Upper lobe of left lung (tissue), 6 donors: ENCODE measurements at regions not wholly inside any gene's neighbourhood (a gene's known extent, or its start where the extent isn't known, plus 50 kb on each side); places are given as distances from the start of the nearest gene placed in this dataset.

Source experiments
- ATAC-seq, 2 donors: fragments of 200-7000 bp; cut with Tn5 transposase; one replicate each; pipeline ENCODE4 v1.9.1; 2022; ENCODE audit warnings: mild to moderate bottlenecking in 2 of 2, moderate library complexity in 2 of 2; ENCODE audit not compliant: low FRiP score in 2 of 2
- DNase-seq, 2 donors: peaks; one replicate each; pipeline ENCODE4 v3.0.0-alpha.2; 2019 to 2020
- H3K27ac ChIP-seq, 4 donors: fragments of 200-600 bp; sonication (generic); one replicate each; pipeline ENCODE4 v1.5.1; 2016 to 2019
- H3K27me3 ChIP-seq, 4 donors: fragments of 200-600 bp; sonication (generic); one replicate each; pipeline ENCODE4 v1.5.1; 2017 to 2019
- H3K36me3 ChIP-seq, 4 donors: fragments of 200-600 bp; sonication (generic); one replicate each; pipeline ENCODE4 v1.5.1; 2016 to 2019
- H3K4me1 ChIP-seq, 4 donors: fragments of 200-600 bp; sonication (generic); one replicate each; pipeline ENCODE4 v1.5.1; 2018 to 2019
- H3K4me3 ChIP-seq, 4 donors: fragments of 200-600 bp; sonication (generic); one replicate each; pipeline ENCODE4 v1.5.1; 2017 to 2019; ENCODE audit warnings: mild to moderate bottlenecking in 2 of 4, moderate library complexity in 1 of 4
- H3K9me3 ChIP-seq, 4 donors: fragments of 200-600 bp; sonication (generic); one replicate each; pipeline ENCODE4 v1.5.1; 2018 to 2019
- EP300 ChIP-seq, 4 donors: sonication (generic); formaldehyde crosslinking; IDR thresholded peaks; one replicate each; pipeline ENCODE4 v1.5.1; 2017; ENCODE audit warnings: antibody characterized with exemption in 4 of 4, control low read depth in 2 of 4
- POLR2A ChIP-seq, 4 donors: fragments of 450-650 bp; IDR thresholded peaks; one replicate each; pipeline ENCODE4 v1.5.1; 2016 to 2017; ENCODE audit warnings: antibody characterized with exemption in 4 of 4, mild to moderate bottlenecking in 2 of 4
- POLR2AphosphoS5 ChIP-seq, 2 donors: sonication (generic); formaldehyde crosslinking; IDR thresholded peaks; one replicate each; pipeline ENCODE4 v1.5.1; 2017; ENCODE audit warnings: antibody characterized with exemption in 2 of 2
- WGBS, 2 donors: methylation state at CpG; one replicate each; pipeline ENCODE4 v1.1.5; 2017 to 2018; 5-methylcytosine and 5-hydroxymethylcytosine counted together
- TF ChIP-seq, protein P1 (sequence below), 6 experiments: fragments of 450-650 bp in 4 of 6; fragments of 200-600 bp in 2 of 6; sonication (generic) in 2 of 6; IDR thresholded peaks; one replicate each; pipeline ENCODE4 v1.5.1; 2016 to 2019; ENCODE audit warnings: antibody characterized with exemption in 6 of 6
- donor health status: DM: no; HTN: no; CAD: no; lungs with moderate emphysema.
- donor health status: DM: no; HTN: yes; CAD: no; lungs with severe emphysema.

DNA sequence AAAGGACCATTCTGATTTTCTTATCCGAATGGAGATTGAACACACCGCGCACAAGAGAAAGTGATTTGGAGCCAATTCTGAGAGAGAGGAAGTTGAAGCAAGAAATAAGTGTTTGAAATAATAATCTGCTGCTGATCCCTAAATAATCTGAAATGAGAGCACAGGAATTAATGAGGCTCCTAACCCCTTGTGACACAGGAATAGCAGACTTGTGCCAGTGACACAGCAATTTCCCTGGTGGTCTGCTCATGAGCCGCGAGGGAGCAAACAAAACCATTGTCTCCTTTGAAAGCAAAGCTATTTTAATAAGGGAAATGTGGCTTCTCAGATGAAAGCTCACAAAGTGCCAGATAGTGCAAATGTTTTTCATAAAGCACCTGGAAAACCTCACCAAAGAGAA, 936.1 kb upstream of the WWC1 start:
- Histone ChIP-seq H3K4me3 (no peak overlapping the region), H3K27ac (no peak overlapping the region), H3K36me3 (no peaks in the 10 kb centered on the region), H3K9me3 (no peaks in the 10 kb centered on the region), H3K4me1 (no peaks in the 10 kb centered on the region), H3K27me3 (no peaks in the 10 kb centered on the region)
- ATAC-seq (no peak), DNase-seq (no peak)
- TF ChIP-seq EP300 (IDR thresholded peaks at IDR 0.05), result no peak
- TF ChIP-seq, protein P1, sequence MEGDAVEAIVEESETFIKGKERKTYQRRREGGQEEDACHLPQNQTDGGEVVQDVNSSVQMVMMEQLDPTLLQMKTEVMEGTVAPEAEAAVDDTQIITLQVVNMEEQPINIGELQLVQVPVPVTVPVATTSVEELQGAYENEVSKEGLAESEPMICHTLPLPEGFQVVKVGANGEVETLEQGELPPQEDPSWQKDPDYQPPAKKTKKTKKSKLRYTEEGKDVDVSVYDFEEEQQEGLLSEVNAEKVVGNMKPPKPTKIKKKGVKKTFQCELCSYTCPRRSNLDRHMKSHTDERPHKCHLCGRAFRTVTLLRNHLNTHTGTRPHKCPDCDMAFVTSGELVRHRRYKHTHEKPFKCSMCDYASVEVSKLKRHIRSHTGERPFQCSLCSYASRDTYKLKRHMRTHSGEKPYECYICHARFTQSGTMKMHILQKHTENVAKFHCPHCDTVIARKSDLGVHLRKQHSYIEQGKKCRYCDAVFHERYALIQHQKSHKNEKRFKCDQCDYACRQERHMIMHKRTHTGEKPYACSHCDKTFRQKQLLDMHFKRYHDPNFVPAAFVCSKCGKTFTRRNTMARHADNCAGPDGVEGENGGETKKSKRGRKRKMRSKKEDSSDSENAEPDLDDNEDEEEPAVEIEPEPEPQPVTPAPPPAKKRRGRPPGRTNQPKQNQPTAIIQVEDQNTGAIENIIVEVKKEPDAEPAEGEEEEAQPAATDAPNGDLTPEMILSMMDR (IDR thresholded peaks at IDR 0.05), result no peak
- no peak for TF ChIP-seq POLR2AphosphoS5 (IDR thresholded peaks at IDR 0.05)
- TF ChIP-seq POLR2A (IDR thresholded peaks at IDR 0.05), result no peak
- 65 to 69% methylated on average over 5 of the region's 5 CpGs for WGBS, 2 donors

DNA sequence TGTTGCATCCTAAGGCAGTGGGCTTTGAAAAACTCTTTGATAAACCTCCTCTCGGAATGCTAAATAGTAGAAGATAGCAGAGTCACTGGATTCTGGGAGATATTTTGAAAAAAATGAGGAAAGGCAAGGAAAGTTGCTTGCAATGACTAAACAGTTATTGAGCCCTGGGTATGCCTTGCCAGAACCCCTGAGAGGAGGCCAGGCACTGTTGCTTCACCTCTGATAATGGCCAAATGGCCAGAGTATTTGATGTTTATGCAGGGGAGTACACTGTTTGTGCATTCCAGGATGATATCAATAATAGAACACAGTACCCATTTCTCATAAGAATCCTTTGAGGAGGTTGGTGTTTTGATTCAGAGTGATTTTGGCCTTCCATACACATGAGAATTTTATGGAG, 935.1 kb upstream of the WWC1 start:
- Histone ChIP-seq H3K36me3 (no peaks in the 10 kb centered on the region), H3K27me3 (no peaks in the 10 kb centered on the region), H3K27ac (no peak overlapping the region), H3K4me3 (no peak overlapping the region), H3K4me1 (no peaks in the 10 kb centered on the region), H3K9me3 (no peaks in the 10 kb centered on the region)
- DNase-seq (no peak), ATAC-seq (no peak)
- TF ChIP-seq, protein P1 (IDR thresholded peaks at IDR 0.05), result no peak
- 81 to 89% methylated on average over 1 of the region's 1 CpG for WGBS, 2 donors

DNA sequence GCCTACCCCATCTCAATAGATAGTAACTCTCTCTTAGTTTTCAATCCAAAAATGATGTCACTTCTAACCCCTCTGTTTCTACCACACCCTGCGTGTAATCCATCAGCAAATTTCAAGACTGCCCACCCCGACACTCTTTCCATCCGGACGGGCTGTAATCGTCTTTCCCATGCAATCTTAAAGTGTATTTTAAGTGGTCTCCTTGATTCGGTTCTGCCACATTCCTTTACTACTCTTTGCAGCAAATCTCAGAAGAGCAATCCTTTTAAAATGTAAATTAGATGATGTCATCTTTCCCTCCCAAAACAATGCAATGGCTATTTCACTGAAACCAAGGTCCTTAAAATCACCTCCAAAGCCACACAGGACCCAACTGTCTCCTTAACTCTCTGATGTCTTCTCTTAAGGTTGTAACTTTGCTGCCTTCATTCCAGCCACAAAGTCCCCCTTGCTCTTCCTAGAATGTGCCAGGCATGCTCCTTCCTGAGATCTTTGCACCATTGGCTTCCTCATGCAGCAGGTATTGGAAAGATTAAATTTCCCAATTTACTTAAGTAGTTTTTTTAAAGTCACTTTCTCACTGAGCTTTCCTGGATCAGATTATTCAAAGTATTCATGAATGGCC, 932.5 kb upstream of the WWC1 start:
- Histone ChIP-seq H3K9me3 (peaks cover 0 to 2% (median 0%) of the 10 kb centered on the region in 4 donors), H3K27me3 (no peaks in the 10 kb centered on the region), H3K27ac (no peak overlapping the region), H3K4me3 (no peak overlapping the region), H3K36me3 (no peaks in the 10 kb centered on the region), H3K4me1 (no peaks in the 10 kb centered on the region)
- DNase-seq (no peak), ATAC-seq (no peak)
- 48 to 50% methylated on average over 6 of the region's 6 CpGs for WGBS, 2 donors
- no peak for TF ChIP-seq EP300 (IDR thresholded peaks at IDR 0.05)
- no peak for TF ChIP-seq POLR2A (IDR thresholded peaks at IDR 0.05)
- TF ChIP-seq, protein P1 (IDR thresholded peaks at IDR 0.05), result no peak
- TF ChIP-seq POLR2AphosphoS5 (IDR thresholded peaks at IDR 0.05), result no peak

DNA sequence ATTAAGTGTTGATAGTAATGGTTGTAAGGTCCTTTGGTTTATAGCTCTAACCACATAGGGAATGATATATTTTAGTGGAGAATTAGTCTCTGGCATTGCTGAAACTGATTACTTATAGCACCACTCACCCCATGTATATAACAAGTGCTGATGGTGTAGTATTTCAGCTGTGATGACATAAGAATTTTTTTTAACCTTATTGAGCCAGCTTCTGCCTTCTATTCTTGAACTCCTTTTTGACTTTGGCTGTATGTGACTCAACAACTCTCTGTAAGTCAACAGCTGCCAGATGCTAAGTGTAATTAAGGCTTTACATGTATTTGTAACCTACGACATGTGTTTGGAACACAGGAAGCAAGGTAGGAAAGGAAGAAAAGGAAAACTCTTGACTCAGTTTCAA, 929.6 kb upstream of the WWC1 start:
- Histone ChIP-seq H3K27ac (no peak overlapping the region), H3K4me3 (no peak overlapping the region), H3K27me3 (no peaks in the 10 kb centered on the region), H3K4me1 (no peaks in the 10 kb centered on the region), H3K36me3 (no peaks in the 10 kb centered on the region), H3K9me3 (peaks cover 0 to 4% (median 2%) of the 10 kb centered on the region in 4 donors)
- no peak for DNase-seq
- no peak for ATAC-seq
- TF ChIP-seq, protein P1 (IDR thresholded peaks at IDR 0.05), result no peak
- TF ChIP-seq EP300 (IDR thresholded peaks at IDR 0.05) (no peak), POLR2A (IDR thresholded peaks at IDR 0.05) (no peak), POLR2AphosphoS5 (IDR thresholded peaks at IDR 0.05) (no peak)
- WGBS, 2 donors, result 60 to 67% methylated on average over 1 of the region's 1 CpG

DNA sequence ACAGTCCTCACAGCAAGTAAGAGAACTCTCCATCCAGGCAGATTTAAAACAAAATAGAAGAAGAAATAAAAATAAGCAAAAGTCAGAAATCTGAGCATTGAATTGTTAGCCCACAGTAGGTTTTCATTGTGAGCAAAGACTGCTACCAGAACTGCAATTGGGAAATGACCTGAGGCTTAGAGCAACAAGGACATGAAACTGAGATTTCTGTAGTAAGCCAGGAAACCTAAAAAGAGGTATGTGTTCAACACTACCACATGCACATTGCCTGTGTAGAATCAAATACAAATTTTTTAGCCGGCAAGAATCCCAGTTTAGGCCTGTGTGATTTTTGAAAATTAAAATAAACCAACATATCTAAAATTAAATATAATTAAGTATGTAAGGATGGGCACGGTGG, 928.4 kb upstream of the WWC1 start:
- DNase-seq (no peak), ATAC-seq (no peak)
- WGBS, 2 donors, result 94 to 96% methylated on average over 2 of the region's 2 CpGs
- TF ChIP-seq POLR2A (IDR thresholded peaks at IDR 0.05) (no peak), EP300 (IDR thresholded peaks at IDR 0.05) (no peak), POLR2AphosphoS5 (IDR thresholded peaks at IDR 0.05) (no peak)
- TF ChIP-seq, protein P1 (IDR thresholded peaks at IDR 0.05), result no peak
- H3K4me3 ChIP-seq, result no peak overlapping the region
- H3K27me3 ChIP-seq, result no peaks in the 10 kb centered on the region
- H3K36me3 ChIP-seq, result no peaks in the 10 kb centered on the region
- H3K27ac ChIP-seq, result no peak overlapping the region
- H3K4me1 ChIP-seq, result no peaks in the 10 kb centered on the region
- H3K9me3 ChIP-seq, result peaks cover 0 to 4% (median 2%) of the 10 kb centered on the region in 4 donors
